ENCODE measurements at regions not wholly inside any gene's neighbourhood (a gene's known extent, or its start where the extent isn't known, plus 50 kb on each side); places are given as distances from the start of the nearest gene placed in this dataset.

DNA sequence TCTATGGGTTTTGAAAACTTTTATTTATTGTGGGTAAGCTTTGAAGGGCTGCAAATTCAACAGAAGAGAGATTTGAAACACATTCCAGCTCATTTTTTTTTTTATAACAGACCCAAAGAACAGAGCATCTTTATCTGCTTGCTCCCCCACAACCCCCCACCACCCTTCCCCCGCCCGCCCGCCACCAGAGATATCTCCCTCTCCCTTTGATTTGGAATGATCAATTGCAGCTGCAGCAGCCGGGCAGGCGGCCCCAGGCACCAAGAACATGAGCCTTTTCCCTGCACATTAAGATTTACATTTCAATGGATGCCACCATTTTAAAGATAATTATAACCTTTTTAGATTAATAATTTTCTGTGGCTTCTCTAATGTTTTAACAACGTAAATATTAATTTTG lies 510.9 kb downstream of the ZNF608 start:
- intact Hi-C loops (cut with micrococcal nuclease) (no loop called here), in situ Hi-C loops (cut with MboI) (no loop called here)
- Histone ChIP-seq H3K36me3 (ENCODE audit: control insufficient read depth, insufficient read depth, low read length) (no peaks in the 10 kb centered on the region), H3K4me1 (replicated peaks in 1 of 2; ENCODE audit: control insufficient read depth in 2 of 2, insufficient read depth in 2 of 2, low read length in 2 of 2) (no peaks in the 10 kb centered on the region), H3K4me2 (ENCODE audit: insufficient read depth, low read length) (no peak overlapping the region), H3K9ac (ENCODE audit: insufficient read depth in 1 of 2, low read depth in 2 of 2, low read length in 2 of 2) (no peak overlapping the region), H2AFZ (ENCODE audit: low read depth, low read length) (no peak overlapping the region), H3K27ac (ENCODE audit: extremely low read depth, low read depth, low read length) (no peak overlapping the region), H3K27me3 (ENCODE audit: control insufficient read depth in 2 of 2, insufficient read depth in 2 of 2, low read length in 2 of 2) (no peaks in the 10 kb centered on the region), H3K9me3 (replicated peaks; ENCODE audit: control insufficient read depth, insufficient read depth, low read depth, low read length) (no peaks in the 10 kb centered on the region), H3K79me2 (ENCODE audit: control insufficient read depth, insufficient read depth, low read length) (no peaks in the 10 kb centered on the region), H3K9me1 (ENCODE audit: control insufficient read depth, insufficient read depth, low read length) (no peaks in the 10 kb centered on the region), H4K20me1 (replicated peaks; ENCODE audit: control insufficient read depth, insufficient read depth, low read length) (no peaks in the 10 kb centered on the region), H3K4me3 (no peak overlapping the region)
- WGBS (ENCODE audit: insufficient coverage, low coverage, missing lambda C conversion rate), result 1% methylated on average over 6 of the region's 6 CpGs
- CTCF ChIA-PET (ENCODE audit: low intra/inter-chr PET ratio), result no interaction called here
- FAIRE-seq, result no peak
- ATAC-seq, result no peak
- no peak for DNase-seq (ENCODE audit: extremely low read depth in 1 of 4, low spot score in 3 of 4)
- POLR2A ChIA-PET, result no interaction called here
- no TSS peak for BruUV-seq (replicated peaks)
- TF ChIP-seq SMARCA4 (IDR thresholded peaks at IDR 0.05), result no peak
- no peak for TF ChIP-seq CEBPB (tag; IDR thresholded peaks at IDR 0.05)
- TF ChIP-seq BCL6 (CRISPR knock-in tag; IDR thresholded peaks at IDR 0.05), result no peak
- TF ChIP-seq, protein P1, sequence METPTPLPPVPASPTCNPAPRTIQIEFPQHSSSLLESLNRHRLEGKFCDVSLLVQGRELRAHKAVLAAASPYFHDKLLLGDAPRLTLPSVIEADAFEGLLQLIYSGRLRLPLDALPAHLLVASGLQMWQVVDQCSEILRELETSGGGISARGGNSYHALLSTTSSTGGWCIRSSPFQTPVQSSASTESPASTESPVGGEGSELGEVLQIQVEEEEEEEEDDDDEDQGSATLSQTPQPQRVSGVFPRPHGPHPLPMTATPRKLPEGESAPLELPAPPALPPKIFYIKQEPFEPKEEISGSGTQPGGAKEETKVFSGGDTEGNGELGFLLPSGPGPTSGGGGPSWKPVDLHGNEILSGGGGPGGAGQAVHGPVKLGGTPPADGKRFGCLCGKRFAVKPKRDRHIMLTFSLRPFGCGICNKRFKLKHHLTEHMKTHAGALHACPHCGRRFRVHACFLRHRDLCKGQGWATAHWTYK (CRISPR knock-in tag; IDR thresholded peaks at IDR 0.05), result no peak
- TF ChIP-seq PRPF4 (IDR thresholded peaks at IDR 0.05; ENCODE audit: insufficient read depth, low read depth, low read length, poor library complexity, severe bottlenecking), result no peak
- TF ChIP-seq MGA (IDR thresholded peaks at IDR 0.05), result no peak
- TF ChIP-seq, protein P2, sequence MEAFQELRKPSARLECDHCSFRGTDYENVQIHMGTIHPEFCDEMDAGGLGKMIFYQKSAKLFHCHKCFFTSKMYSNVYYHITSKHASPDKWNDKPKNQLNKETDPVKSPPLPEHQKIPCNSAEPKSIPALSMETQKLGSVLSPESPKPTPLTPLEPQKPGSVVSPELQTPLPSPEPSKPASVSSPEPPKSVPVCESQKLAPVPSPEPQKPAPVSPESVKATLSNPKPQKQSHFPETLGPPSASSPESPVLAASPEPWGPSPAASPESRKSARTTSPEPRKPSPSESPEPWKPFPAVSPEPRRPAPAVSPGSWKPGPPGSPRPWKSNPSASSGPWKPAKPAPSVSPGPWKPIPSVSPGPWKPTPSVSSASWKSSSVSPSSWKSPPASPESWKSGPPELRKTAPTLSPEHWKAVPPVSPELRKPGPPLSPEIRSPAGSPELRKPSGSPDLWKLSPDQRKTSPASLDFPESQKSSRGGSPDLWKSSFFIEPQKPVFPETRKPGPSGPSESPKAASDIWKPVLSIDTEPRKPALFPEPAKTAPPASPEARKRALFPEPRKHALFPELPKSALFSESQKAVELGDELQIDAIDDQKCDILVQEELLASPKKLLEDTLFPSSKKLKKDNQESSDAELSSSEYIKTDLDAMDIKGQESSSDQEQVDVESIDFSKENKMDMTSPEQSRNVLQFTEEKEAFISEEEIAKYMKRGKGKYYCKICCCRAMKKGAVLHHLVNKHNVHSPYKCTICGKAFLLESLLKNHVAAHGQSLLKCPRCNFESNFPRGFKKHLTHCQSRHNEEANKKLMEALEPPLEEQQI (IDR thresholded peaks at IDR 0.05), result no peak
- TF ChIP-seq ZBTB17 (CRISPR knock-in tag; IDR thresholded peaks at IDR 0.05), result no peak
- TF ChIP-seq BRCA1 (IDR thresholded peaks at IDR 0.05), result no peak
- TF ChIP-seq BRCA1 (CRISPR knock-in tag; IDR thresholded peaks at IDR 0.05), result no peak

All from K562 (cell line).